HG03045 (cell line): ENCODE measurements at regions not wholly inside any gene's neighbourhood (a gene's known extent, or its start where the extent isn't known, plus 50 kb on each side); places are given as distances from the start of the nearest gene placed in this dataset.

Experiments used
- ATAC-seq: cut with Tn5 transposase; IDR thresholded peaks from one replicate; pipeline ENCODE4 v1.9.1; 2021; ENCODE audit warnings: mild to moderate bottlenecking, moderate library complexity; ENCODE audit not compliant: unreplicated experiment

DNA sequence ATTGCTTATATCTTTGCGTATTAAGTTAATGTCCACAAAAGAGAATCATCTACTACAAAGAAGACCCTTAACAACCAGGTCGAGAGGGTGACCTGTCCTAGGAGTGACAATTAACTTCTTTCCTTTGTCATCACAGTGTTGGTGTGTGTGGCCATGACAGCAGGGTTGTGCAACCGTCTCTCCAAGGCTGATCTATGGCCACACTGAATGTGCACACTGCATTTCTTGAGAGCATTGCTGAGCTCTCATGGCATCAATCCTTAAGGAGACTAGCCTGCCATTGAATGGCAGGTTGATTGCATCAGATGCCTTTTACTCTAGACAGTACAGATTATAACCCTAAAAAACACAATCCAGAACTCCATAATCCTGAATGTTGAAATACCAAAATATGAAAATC, 86.5 kb upstream of the OLFM3 start:
- ATAC-seq: no peak

DNA sequence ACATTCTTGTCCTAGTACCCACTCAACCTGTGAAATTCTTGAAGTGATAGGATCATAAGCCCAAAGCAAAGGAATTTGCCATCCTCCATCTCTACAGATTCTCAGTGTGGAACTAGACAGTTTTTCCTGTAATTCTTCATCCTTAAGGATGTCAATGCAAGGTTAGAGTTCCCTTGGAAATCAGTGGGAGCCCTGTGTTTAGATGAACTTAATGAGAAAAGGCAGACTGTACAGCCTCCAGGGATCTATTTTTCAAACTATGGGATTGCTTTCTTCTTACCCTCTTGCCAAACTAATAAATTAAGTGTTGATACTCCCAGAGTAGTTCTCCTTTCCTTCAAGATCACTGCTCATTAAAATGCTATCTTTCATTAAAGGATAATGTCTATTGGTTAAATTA, 78.1 kb upstream of the OLFM3 start:
- no peak for ATAC-seq

DNA sequence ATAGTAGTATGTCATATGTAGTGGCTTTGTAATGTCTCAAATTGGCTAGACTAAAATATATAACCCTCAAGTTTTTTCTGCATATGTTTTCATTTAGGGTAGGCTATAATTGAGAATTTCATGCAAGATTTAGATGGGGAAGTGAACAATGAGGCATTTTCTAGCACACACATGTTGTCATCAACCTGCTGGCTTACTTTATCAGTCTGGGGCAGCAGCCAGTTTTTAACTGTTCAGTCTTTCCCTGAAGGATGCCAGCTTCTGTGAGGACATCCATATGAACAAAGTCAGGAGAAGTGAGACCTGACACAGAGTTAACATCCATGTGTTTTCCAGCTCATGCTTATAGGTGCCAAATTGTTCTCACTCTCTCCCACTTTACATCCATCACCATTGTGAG, 74.7 kb upstream of the OLFM3 start:
- no peak for ATAC-seq

DNA sequence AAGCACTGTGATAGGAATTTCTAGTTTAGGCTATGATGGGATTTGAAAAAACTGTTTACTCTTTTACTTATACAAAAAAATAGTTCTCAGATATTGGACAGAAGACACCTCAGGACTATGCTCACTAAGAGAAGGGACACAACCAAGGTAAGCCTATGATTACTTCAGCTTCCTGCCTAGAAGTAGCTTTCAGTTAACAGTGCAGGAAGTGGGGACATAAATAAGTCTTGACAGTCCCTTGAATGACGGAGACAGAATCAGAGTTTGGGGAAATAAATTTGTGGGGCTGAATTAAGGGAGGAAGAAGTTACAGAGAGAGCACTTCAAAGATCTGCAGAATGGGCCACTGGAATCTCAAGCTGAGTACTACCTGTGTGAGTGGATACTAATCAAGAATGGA, 53.8 kb upstream of the OLFM3 start:
- ATAC-seq: no peak

DNA sequence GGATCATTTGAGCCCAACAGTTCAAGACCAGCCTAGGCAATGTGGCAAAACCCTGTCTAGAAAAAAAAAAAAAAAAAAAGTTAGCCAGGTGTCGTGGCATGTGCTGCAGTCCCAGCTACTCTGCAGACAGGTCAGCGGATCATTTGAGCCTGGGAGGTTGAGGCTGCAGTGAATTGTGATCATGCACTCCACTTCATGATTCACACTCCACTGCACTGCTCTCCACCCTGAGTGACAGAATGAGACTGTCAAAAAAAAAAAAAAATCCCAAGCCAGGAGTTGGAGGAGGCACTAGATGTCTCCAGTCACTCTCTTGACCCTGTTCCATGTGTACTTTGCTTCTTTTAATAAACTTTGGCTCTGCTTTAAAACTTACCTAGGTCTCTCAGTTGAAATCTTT, 51.0 kb upstream of the OLFM3 start:
- ATAC-seq: no peak
